H4 (cell line): ENCODE measurements at regions not wholly inside any gene's neighbourhood (a gene's known extent, or its start where the extent isn't known, plus 50 kb on each side); places are given as distances from the start of the nearest gene placed in this dataset.
"Not testable (repeated sequence)": the region's sequence is repeated elsewhere in the genome, so short reads cannot be mapped to it uniquely, and the experiment has no call there.

ENCODE experiments used
- DNase-seq: peaks from one replicate; pipeline ENCODE4 v3.0.0-alpha.2; 2015; ENCODE audit warnings: low spot score

DNA sequence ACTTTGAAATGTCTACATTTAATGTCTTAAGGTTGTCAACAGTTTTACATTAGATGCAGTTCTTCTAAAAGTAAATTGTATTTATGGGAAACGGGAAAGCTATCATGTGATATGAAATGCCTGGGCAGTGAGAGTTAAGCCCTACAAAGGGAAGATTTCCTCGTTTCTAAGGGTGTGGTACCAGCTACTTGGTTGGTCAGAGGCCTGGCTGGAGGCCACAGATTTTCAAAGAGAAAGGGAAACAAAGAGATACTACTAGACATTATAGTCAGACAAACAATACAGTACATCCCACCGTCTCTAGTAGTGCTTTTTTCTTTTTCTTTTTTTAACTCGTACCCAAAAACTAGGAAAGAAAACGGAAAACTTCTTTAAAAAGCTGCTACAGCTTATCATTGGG lies 467.8 kb downstream of the PCDH7 start:
- DNase-seq, result no peak

DNA sequence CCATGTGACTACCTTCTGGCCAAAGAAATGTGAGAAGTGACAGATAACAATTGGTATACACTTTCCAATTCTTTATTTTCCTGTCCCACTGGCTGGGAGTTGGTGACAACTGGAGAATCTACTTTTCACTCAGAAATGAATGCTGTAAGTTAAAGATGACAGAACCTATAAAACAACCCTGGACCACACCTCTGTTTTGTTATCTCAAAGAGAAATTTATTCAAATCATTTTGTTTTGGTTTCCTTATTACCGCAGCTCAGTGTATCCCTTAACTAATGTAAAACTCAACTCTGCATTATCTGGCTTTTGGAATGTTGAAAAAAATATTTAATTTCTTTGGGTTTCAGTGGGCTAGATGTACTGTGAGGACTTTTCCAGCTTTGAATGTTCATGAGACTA lies 469.8 kb downstream of the PCDH7 start:
- DNase-seq, result no peak

DNA sequence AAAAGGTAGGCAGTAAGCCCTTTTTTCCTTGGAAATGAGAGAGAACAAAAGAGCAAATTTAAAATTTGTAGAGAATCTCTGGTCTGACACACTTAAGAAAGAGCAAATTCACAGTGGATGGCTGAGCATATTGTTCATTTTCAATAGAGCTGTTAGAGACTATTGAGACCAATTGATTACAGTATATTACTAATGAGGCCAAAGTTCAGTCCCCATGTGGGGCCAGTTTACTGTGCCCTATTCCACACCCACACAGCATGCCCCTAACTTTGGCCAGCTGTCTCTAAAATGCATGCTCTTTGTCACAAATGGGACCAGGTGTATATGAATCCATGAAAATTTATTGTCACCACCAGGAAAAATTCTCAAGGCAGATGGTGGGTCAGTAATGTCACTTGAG lies 470.5 kb downstream of the PCDH7 start:
- DNase-seq, result no peak

DNA sequence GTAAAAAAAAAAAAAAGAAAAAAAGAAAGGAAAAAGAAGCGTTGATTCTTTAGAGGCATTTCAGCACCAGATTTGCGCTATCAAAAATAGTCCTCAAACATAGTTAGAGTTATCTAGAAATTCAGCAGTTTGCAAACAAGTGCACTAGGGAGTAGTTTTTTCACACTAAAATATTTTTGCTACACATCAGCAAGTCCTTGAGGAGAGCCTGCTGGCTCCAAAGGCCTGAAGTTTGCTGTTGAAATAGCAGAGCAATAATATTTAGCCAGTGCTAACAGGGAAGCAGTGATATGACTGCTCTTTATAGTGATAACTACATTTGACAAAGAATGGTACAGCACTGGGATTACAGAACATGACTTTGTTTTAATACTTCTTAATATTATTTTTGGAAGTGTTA lies 472.2 kb downstream of the PCDH7 start:
- no peak for DNase-seq

DNA sequence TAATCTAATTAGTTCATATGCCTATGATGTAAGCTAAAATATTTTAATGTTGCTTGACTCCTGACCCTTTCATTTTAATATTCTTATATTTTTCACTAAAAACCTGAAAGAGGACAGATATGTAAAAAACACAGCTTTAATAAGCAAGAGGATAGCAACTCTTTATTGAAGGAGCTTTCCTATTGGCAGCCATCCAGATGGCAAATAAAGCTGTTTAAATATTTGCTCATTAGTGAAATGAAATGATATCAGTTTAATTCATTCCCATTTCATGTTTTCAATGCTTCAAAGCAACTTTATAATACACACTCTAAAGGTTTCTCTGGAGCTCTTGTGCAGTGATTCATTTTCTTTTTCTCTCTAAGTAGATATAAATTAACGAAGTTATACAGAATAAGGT lies 473.4 kb downstream of the PCDH7 start:
- DNase-seq, result no peak

DNA sequence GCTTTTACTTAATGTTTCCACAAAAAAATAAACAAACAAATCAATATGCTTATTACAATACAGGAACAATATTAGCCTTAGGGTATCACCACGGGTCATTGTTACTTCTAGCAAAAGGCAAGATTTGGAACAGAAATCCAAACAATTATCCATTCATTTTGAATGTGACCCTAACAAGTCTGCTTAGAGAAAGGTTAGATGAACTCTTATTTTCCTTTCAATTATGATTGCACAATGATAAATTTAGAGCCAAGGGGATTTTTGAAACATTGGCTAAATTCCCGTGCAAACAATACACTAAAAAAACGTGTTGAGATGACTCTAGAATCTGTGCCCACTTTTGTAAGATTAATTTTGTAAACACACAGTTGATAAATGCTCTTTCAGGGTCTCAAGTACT lies 474.7 kb downstream of the PCDH7 start:
- DNase-seq, result no peak

DNA sequence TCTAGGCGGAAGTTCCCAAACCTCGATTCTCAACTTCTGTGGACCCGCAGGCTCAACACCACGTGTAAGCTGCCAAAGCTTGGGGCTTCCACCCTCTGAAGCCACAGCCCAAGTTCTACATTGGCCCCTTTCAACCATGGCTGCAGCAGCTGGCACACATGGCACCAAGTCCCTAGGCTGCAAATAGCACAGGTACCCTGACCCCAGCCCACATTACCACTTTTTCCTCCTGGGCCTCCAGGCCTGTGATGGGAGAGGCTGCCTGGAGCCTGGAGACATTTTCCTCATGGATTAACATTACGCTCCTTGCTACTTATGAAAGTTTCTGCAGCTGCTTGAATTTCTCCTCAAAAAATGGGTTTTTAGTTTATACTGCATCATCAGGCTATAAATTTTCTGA lies 479.5 kb downstream of the PCDH7 start:
- DNase-seq, result no peak

DNA sequence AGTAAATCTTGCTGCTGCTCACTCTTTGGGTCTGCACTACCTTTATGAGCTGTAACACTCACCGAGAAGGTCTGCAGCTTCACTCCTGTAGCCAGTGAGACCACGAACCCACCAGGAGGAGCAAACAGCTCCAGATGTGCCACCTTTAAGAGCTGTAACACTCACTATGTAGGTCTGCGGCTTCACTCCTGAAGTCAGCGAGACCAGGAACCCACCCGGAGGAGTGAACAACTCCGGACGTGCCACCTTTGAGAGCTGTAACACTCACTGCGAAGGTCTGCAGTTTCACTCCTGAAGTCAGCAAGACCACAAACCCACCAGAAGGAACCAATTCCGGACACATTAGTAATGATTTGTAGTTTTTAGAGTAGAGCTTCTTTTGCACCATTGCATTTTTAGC lies 481.9 kb downstream of the PCDH7 start:
- DNase-seq, result not testable (repeated sequence)

DNA sequence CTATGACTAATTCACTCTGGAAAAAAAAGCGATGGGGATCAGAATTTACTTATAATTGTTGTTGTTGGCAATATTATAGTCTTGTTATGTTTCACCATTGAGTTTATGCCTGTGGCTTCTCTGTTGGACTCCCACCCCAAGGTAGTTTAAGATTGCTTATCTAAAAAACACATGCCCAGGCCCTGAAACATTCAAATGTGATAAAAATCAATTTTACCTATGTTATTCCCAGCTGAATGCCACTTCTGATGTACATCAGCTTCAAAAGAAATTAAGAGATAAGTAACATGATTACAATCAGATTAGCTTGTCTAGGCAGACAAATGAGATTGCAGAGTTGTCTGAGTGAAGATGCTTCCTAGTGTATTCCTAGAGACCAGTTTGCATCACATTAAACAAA lies 484.7 kb downstream of the PCDH7 start:
- no peak for DNase-seq

DNA sequence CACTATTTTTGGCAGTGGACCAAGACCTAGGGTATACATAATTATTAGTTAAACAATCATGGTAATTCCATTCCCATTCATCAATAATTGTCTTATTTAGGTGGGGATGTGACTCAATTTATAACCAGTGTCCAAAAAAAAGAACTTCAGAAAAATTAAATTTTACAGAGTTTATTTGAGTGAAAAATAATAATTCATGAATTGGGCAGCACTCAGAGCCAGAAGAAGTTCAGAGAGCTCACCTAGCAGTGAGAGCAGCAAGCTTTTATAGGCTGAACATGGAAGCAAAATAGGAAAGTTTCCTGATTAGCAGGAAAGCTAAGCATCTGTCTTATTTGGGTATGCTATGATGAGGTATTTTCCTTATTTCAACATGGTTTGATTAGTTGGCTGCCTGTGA lies 500.8 kb downstream of the PCDH7 start:
- DNase-seq, result no peak

DNA sequence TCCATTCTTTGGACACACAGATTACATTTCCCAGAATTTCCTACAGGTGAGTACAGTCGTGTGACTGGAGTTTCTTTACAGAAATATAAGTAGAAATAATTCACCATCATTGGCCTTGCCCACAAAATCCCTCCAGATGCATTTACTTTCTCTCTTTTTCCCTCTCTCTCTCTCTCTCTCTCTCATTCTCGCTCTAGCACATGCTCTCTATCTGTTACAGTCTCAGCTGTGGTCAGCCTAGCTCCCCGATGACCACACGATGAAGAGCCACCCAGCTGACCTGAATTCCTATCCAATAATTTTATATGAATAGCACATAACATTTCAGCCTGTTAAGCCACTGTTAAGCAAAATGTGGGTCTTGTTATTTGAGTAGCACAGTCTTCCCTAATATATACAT lies 507.9 kb downstream of the PCDH7 start:
- DNase-seq, result no peak

DNA sequence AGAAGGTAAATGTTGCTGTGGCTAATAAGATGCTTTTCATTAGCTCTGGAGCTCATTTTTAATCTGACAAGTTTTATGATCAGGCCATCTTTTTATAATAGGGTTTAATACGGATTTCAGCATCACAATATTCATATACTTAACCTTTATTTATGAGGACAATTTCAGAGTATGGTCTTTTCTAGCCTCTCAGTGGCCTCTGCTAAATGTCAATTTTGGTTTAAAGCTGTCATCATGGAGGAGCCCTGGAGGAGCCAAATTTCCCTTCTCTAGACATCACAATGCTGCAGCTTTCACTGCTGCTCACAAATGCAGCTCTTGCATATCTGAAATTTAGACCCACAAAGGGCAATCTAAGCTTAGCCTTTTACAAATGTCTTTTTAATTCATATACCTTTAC lies 510.4 kb downstream of the PCDH7 start:
- no peak for DNase-seq

DNA sequence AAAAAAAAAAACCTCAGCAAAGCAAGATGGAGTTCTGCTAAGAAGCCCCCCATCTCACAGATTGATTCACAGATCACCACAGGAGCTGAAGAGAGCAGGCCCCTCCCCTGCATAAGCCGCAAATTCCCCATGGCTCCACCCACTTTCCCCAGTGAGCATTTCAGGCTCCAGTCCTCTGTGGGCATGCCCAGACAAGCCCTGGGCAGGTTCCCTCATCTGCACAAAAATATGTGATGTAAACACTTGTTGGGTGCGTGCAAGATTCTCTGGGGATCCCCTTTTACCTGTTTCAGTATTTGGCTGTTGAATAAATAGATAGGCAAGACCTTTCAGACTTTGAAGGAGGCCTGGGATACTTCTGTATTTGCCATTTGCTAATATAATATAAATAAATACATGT lies 514.3 kb downstream of the PCDH7 start:
- no peak for DNase-seq

DNA sequence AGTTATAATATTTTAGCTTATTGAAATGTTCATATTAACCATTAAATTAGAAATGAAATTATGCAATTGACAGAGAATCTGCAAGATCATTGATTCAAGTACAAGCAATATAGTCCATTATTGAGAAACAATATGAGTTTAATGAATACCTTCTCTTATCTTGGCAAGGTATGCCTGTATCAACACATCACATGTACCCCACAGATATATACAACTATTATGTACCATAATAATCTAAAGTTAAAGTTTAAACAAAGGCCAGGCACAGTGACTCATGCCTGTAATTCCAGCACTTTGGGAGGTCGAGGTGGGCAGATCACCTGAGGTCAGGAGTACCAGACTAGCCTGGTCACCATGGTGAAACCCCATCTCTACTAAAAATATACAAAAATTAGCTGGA lies 514.7 kb downstream of the PCDH7 start:
- no peak for DNase-seq

DNA sequence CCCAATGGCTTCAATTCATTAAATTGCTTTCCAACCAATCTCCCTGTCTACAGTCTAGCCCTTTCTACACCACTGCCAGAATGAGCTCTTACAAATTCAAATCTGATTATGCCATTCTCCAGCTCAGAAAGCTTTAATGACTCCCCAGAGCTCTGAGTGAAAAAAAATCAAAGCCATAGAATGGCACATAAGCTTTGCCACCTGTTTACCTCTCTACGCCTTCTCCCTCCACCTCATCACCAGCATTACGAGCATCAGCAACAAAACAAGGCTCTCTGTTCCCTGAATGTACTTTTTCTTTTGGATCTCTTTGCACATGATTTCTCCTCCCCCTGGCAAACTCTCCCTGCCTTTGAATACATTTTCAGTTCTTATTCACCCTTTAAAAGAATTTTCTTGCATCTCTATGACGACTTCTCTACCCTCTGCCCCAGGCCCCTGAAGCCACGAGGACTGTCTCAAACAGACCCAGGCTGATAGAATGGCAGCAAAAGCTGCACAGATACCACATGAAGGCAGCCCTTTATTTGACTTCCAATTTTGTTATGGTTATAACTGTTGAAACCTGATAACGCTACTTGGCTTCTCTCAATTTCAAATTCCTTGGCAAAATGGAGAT lies 516.0 kb downstream of the PCDH7 start:
- DNase-seq, result no peak

DNA sequence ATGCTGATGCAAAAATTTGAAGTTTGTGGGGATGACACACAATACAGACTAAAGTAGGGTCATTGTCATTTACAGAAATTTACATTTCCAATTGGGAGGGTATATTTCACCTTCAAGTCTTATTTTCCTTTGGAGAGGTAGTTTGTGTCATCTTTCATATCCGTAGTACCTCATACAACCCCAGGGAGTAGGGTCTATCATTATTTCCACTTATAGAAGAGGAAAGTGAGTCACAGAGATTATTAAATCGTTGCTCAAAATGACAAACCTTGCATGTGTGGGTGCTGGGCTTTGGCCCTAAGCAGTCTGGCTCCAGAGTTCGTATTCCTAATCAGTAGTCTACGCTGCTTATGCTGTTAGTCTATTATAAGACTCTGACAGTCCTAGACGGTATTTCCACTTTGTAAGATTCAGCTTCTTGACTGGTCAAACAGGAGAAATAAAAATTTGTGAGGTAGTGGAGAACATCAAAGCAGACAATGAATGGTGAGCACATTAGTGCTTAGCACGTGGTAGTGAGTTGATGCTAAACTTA lies 516.5 kb downstream of the PCDH7 start:
- no peak for DNase-seq

DNA sequence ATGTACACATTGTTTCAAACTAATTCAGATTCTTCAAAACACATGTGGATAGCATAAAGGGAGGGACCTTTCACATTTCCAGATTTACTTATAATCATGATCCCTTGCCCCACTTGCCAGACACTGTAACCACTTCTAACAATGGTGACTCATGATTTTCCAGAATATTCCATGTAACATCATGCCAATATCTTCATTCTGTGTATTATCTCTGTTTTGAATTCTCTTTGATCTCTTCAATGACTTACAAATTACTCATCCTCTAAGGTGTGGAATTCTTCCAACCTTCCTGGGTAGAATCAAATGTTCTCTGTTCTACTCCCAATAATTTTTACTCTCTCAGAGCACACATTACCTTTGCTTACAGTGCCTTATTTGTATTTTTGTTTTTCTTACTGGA lies 517.1 kb downstream of the PCDH7 start:
- DNase-seq, result no peak

DNA sequence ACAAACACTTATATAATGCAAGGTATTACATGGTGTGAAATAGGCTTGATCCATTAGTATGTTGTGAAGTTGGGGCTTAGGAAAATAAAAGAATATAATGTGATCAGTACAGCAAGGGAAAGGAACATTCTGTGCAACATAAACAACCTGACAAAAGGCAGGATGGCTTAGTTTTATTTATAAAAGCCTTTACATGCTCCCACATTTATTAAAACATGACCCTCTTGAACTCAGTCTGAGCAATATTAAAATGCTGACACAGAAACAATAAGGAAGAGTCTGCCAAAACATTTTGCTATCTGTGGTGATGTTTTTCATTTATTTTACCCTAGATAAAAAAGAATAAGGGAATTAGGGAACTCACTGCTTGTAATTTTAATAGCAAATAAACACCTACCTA lies 519.7 kb downstream of the PCDH7 start:
- no peak for DNase-seq

DNA sequence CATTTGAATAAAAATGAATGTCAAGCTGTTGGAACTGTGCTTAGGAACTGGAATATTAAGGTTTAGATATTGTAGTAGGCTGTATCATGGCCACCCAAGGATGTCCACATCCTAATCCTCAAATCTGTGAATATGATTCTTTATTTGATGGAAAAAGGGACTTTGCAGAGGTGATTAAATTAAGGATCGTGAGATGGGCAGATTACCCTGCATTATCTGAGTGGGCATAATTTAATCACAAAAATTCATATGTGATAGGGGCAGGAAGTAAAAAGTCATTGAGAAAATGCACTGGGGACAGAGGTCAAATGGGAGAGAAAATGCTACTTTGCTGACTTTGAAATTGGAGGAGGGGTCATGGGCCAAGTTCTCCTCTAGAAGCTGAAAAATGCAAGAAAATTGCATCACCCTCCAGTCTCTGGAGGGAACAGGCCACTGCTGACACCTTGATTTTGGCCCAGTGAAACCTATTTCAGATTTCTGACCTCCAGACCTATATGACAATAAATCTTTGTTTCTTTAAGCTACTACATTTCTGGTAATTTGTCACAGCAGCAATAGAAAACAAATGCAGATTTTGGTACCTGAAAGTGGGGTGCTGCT lies 521.4 kb downstream of the PCDH7 start:
- DNase-seq, result no peak

DNA sequence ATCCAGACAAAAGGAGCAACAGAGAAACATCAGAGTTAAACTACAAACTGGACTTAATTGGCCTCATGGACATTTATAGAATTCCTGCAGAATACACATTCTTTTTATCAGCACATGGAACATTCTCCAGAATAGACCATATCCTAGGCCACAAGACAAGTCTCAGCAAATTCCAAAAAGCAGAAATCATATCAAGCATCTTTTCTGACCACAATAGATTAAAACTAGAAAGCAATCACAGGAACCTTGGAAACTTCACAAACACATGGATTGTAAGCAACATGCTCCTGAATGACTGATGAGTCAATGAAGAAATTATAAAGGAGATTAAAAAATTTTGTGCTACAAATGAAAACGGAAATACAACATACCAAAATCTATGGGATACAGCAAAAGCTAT lies 526.7 kb downstream of the PCDH7 start:
- no peak for DNase-seq

DNA sequence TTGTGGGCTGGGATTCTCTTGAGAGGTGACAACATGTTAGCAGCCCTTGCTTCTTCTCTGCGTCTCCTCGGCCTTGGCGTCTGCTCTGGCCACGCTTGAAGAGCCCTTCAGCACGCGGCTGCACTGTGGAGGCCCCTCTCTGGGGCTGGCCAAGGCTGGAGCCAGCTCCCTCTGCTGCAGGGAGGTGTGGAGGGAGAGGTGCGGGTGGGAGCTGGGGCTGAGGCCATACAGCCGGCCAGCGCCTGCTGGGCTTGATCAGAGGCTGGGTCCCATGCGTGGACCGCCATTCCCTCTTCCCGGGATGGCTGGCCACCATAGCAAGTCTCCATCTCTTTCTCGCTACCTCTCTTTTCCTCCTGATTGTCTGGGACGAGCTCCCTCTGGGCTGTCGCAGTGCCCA lies 539.0 kb downstream of the PCDH7 start:
- no peak for DNase-seq

DNA sequence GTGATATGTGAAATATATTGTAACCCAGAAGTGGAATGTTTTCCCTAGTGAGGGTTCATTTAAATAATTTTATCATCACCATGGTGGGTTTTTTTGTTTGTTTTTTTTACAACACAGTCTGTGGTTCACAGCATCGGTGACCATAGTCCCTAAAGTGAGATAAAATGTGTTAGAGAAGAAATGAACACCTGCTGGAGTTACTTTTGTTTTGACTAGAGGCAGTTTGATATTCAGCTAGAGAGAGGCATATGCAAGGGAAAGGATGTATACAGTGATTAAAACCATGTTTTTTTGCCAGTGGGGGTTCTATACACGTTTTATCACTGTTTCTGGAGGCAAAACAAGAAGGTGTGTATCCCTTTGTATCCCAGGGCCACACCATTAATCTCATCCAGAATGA lies 541.5 kb downstream of the PCDH7 start:
- no peak for DNase-seq

DNA sequence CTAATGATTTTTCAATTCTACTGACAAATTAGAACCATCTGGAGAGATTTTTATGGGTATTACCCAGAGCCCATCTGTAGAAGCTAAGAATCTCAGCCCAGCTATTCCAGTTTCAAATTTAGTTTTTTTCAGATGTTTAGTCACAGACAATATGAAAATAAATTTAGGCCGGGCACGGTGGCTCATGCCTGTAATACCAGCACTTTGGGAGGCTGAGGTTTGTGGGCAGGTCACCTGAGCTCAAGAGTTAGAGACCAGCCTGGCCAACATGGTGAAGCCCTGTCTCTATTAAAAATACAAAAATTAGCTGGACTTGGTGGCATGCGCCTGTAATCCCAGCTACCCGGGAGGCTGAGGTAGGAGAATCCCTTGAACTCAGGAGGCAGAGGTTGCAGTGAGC lies 545.9 kb downstream of the PCDH7 start:
- not testable (repeated sequence) for DNase-seq
